H9 (cell line): ENCODE measurements at regions not wholly inside any gene's neighbourhood (a gene's known extent, or its start where the extent isn't known, plus 50 kb on each side); places are given as distances from the start of the nearest gene placed in this dataset.
A peak's percentile ranks its signal among the peaks of the same experiment; 100 is the strongest.

Source experiments
- DNase-seq: peaks from one replicate; pipeline ENCODE4 v3.0.0-alpha.2; 2017
- H2AFZ ChIP-seq: one replicate; pipeline ENCODE4 v1.6.1; 2013; ENCODE audit warnings: mild to moderate bottlenecking, low read length, control low read depth, moderate library complexity
- H2AK5ac ChIP-seq: 2 replicates; pipeline ENCODE4 v1.6.1; 2013; ENCODE audit warnings: low read length, control low read depth, mixed read lengths; ENCODE audit not compliant: insufficient read length
- H2BK120ac ChIP-seq: one replicate; pipeline ENCODE4 v1.6.1; 2013; ENCODE audit warnings: low read depth, mild to moderate bottlenecking, low read length, control low read depth, inconsistent platforms; ENCODE audit not compliant: poor library complexity, severe bottlenecking
- H2BK12ac ChIP-seq: 2 replicates; pipeline ENCODE4 v1.6.1; 2013; ENCODE audit warnings: low read length, control low read depth, mixed read lengths, low read depth; ENCODE audit not compliant: insufficient read length
- H2BK15ac ChIP-seq: 2 replicates; pipeline ENCODE4 v1.6.1; 2013; ENCODE audit warnings: low read depth, low read length, control low read depth
- H2BK20ac ChIP-seq: one replicate; pipeline ENCODE4 v1.6.1; 2013; ENCODE audit warnings: low read depth, mild to moderate bottlenecking, low read length, control low read depth, inconsistent platforms; ENCODE audit not compliant: poor library complexity, severe bottlenecking
- H2BK5ac ChIP-seq: 2 replicates; pipeline ENCODE4 v1.6.1; 2013; ENCODE audit warnings: low read length, control low read depth, mixed read lengths; ENCODE audit not compliant: insufficient read length
- H3K14ac ChIP-seq: 2 replicates; pipeline ENCODE4 v1.6.1; 2013; ENCODE audit warnings: low read length, control low read depth; ENCODE audit not compliant: insufficient read depth
- H3K18ac ChIP-seq: 2 replicates; pipeline ENCODE4 v1.6.1; 2013; ENCODE audit warnings: low read depth, mild to moderate bottlenecking, mixed read lengths, low read length, control low read depth; ENCODE audit not compliant: insufficient read length
- H3K23ac ChIP-seq: 2 replicates; pipeline ENCODE4 v1.6.1; 2013; ENCODE audit warnings: low read length, control low read depth, mixed read lengths, low read depth; ENCODE audit not compliant: insufficient read length
- H3K23me2 ChIP-seq: 2 replicates; pipeline ENCODE4 v1.6.1; 2013; ENCODE audit warnings: low read depth, mild to moderate bottlenecking, mixed read lengths, low read length, control low read depth; ENCODE audit not compliant: insufficient read length, poor library complexity, severe bottlenecking
- H3K27ac ChIP-seq: 2 replicates; pipeline ENCODE4 v1.5.1; 2013; ENCODE audit warnings: low read length, control low read depth, mixed read lengths, low read depth; ENCODE audit not compliant: insufficient read length
- H3K27me3 ChIP-seq: 2 replicates; pipeline ENCODE4 v1.6.1; 2013; ENCODE audit warnings: low read length, control low read depth, inconsistent platforms; ENCODE audit not compliant: insufficient read depth
- H3K4ac ChIP-seq: 2 replicates; pipeline ENCODE4 v1.6.1; 2013; ENCODE audit warnings: low read depth, mild to moderate bottlenecking, control low read depth, inconsistent platforms, low read length, moderate library complexity
- H3K4me1 ChIP-seq: 2 replicates; pipeline ENCODE4 v1.6.1; 2013; ENCODE audit warnings: low read length, control low read depth, inconsistent platforms; ENCODE audit not compliant: insufficient read depth
- H3K4me2 ChIP-seq: 2 replicates; pipeline ENCODE4 v1.6.1; 2013; ENCODE audit warnings: low read length, control low read depth, mixed read lengths; ENCODE audit not compliant: insufficient read length, insufficient read depth
- H3K56ac ChIP-seq: 2 replicates; pipeline ENCODE4 v1.6.1; 2013; ENCODE audit warnings: low read depth, mild to moderate bottlenecking, mixed read lengths, low read length, control low read depth; ENCODE audit not compliant: insufficient read length
- H3K79me1 ChIP-seq: 2 replicates; pipeline ENCODE4 v1.6.1; 2013; ENCODE audit warnings: low read depth, mild to moderate bottlenecking, moderate library complexity, low read length, control low read depth, inconsistent platforms; ENCODE audit not compliant: insufficient read depth, poor library complexity, severe bottlenecking
- H3K79me2 ChIP-seq: 2 replicates; pipeline ENCODE4 v1.6.1; 2013; ENCODE audit warnings: low read length, control low read depth, inconsistent platforms; ENCODE audit not compliant: insufficient read depth
- H3K9ac ChIP-seq: 2 replicates; pipeline ENCODE4 v1.6.1; 2013; ENCODE audit warnings: low read length, control low read depth, mixed read lengths; ENCODE audit not compliant: insufficient read length; ENCODE audit errors: extremely low read depth
- H3K9me3 ChIP-seq: one replicate; pipeline ENCODE4 v1.6.1; 2013; ENCODE audit warnings: low read depth, low read length, inconsistent platforms; ENCODE audit not compliant: control insufficient read depth
- H3T11ph ChIP-seq: one replicate; pipeline ENCODE4 v1.6.1; 2013; ENCODE audit warnings: mild to moderate bottlenecking, low read length, control low read depth, inconsistent platforms
- H4K20me1 ChIP-seq: one replicate; pipeline ENCODE4 v1.6.1; 2013; ENCODE audit not compliant: control insufficient read depth, insufficient read length, insufficient read depth
- H4K5ac ChIP-seq: 2 replicates; pipeline ENCODE4 v1.6.1; 2013; ENCODE audit warnings: low read depth, mild to moderate bottlenecking, mixed read lengths, low read length, control low read depth; ENCODE audit not compliant: insufficient read length
- H4K8ac ChIP-seq: replicated peaks from 2 replicates; pipeline ENCODE4 v1.6.1; 2013; ENCODE audit warnings: low read length, control low read depth, mixed read lengths, low read depth; ENCODE audit not compliant: insufficient read length
- H4K91ac ChIP-seq: 2 replicates; pipeline ENCODE4 v1.6.1; 2013; ENCODE audit warnings: low read depth, mild to moderate bottlenecking, moderate library complexity, mixed read lengths, low read length, control low read depth; ENCODE audit not compliant: insufficient read length
- H3K27ac Mint-ChIP-seq, 3 experiments: 2 replicates in 2 of 3; 3 replicates in 1 of 3; pipeline ENCODE4 v1.8.0; 2020 to 2021; ENCODE audit warnings: mixed read lengths in 3 of 3, mild to moderate bottlenecking in 1 of 3, moderate library complexity in 1 of 3
- H3K27me3 Mint-ChIP-seq: 2 replicates; pipeline ENCODE4 v1.8.0; 2021; ENCODE audit warnings: low read depth, mild to moderate bottlenecking, moderate library complexity, mixed read lengths
- H3K36me3 Mint-ChIP-seq, 3 experiments: 2 replicates in 2 of 3; 3 replicates in 1 of 3; pipeline ENCODE4 v1.8.0; 2020 to 2021; ENCODE audit warnings: low read depth in 3 of 3, mixed read lengths in 3 of 3; ENCODE audit not compliant: insufficient read depth in 1 of 3
- H3K4me1 Mint-ChIP-seq, 2 experiments: 2 replicates each; pipeline ENCODE4 v1.8.0; 2020; ENCODE audit warnings: mixed read lengths in 2 of 2
- H3K4me3 Mint-ChIP-seq, 2 experiments: 2 replicates in 1 of 2; 3 replicates in 1 of 2; pipeline ENCODE4 v1.8.0; 2020 to 2021; ENCODE audit warnings: mild to moderate bottlenecking in 2 of 2, mixed read lengths in 2 of 2, moderate library complexity in 1 of 2
- H3K9me3 Mint-ChIP-seq, 2 experiments: 2 replicates in 1 of 2; 3 replicates in 1 of 2; pipeline ENCODE4 v1.8.0; 2020; ENCODE audit warnings: mild to moderate bottlenecking in 2 of 2, mixed read lengths in 2 of 2, moderate library complexity in 1 of 2
- whole genome bisulfite sequencing: extraction: QIAGEN DNeasy Blood & Tissue Kit; methylation state at CpG from one replicate; pipeline ENCODE4 v1.1.7; 2013; ENCODE audit warnings: missing lambda C conversion rate, low lambda C conversion rate, mixed read lengths; ENCODE audit not compliant: insufficient read length; ENCODE audit errors: extremely low coverage; 5-methylcytosine and 5-hydroxymethylcytosine counted together
- TF ChIP-seq, protein P1 (sequence below): fragments of 200-600 bp; sonication (generic); conservative IDR thresholded peaks from 3 replicates; pipeline ENCODE4 v1.8.0; 2021; ENCODE audit warnings: antibody characterized with exemption, mild to moderate bottlenecking

DNA sequence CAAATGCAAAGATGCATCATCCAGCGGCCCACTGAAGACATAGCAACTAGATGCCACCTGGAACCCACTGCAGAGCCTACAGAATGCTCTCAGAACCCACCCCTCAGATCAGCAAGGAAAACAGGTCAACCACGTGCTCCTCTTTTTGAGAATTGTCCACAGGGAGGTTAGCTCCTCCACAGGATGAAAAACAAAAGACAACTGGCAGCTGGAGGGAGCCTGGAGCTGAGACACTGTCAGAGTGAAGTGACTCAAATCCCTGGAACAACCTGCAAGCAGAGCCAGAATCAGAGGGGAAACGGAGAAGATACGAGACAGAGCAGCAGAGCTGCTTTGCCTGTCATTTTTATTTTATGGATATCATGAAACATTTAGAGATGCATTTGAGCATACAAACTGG lies 277.6 kb downstream of the GASK1B start:
- H3K27me3 ChIP-seq = no peaks in the 10 kb centered on the region
- no peak overlapping the region for H3K18ac ChIP-seq
- no peak overlapping the region for H3T11ph ChIP-seq
- H3K79me1 ChIP-seq = no peaks in the 10 kb centered on the region
- H3K79me2 ChIP-seq = no peaks in the 10 kb centered on the region
- no peak overlapping the region for H3K4me2 ChIP-seq
- H3K23me2 ChIP-seq = no peaks in the 10 kb centered on the region
- no peak overlapping the region for H2BK15ac ChIP-seq
- H3K9me3 Mint-ChIP-seq = no peaks in the 10 kb centered on the region
- DNase-seq = peak; percentile 29
- H3K9ac ChIP-seq = no peak overlapping the region
- no peak overlapping the region for H4K8ac ChIP-seq
- H3K4ac ChIP-seq = no peak overlapping the region
- H3K56ac ChIP-seq = no peak overlapping the region
- peak overlapping the region; percentile 73 for H2BK12ac ChIP-seq
- no peak overlapping the region for H4K5ac ChIP-seq
- no peak overlapping the region for H2BK120ac ChIP-seq
- H4K91ac ChIP-seq = no peak overlapping the region
- no peak overlapping the region for H3K27ac ChIP-seq
- no peak overlapping the region for H3K27ac Mint-ChIP-seq
- no peak overlapping the region for H3K23ac ChIP-seq
- no peak overlapping the region for H2AK5ac ChIP-seq
- no peak overlapping the region for H2BK5ac ChIP-seq
- H3K14ac ChIP-seq = no peak overlapping the region
- no peaks in the 10 kb centered on the region for H3K36me3 Mint-ChIP-seq
- TF ChIP-seq, protein P1, sequence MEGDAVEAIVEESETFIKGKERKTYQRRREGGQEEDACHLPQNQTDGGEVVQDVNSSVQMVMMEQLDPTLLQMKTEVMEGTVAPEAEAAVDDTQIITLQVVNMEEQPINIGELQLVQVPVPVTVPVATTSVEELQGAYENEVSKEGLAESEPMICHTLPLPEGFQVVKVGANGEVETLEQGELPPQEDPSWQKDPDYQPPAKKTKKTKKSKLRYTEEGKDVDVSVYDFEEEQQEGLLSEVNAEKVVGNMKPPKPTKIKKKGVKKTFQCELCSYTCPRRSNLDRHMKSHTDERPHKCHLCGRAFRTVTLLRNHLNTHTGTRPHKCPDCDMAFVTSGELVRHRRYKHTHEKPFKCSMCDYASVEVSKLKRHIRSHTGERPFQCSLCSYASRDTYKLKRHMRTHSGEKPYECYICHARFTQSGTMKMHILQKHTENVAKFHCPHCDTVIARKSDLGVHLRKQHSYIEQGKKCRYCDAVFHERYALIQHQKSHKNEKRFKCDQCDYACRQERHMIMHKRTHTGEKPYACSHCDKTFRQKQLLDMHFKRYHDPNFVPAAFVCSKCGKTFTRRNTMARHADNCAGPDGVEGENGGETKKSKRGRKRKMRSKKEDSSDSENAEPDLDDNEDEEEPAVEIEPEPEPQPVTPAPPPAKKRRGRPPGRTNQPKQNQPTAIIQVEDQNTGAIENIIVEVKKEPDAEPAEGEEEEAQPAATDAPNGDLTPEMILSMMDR = no peak
- H3K4me1 Mint-ChIP-seq = peaks cover 28 to 31% of the 10 kb centered on the region in 2 experiments
- H3K9me3 ChIP-seq = no peaks in the 10 kb centered on the region
- H3K4me1 ChIP-seq = peaks cover 6% of the 10 kb centered on the region; the same call in 1 of the 2 replicates
- no peak overlapping the region for H3K4me3 Mint-ChIP-seq
- no peaks in the 10 kb centered on the region for H3K27me3 Mint-ChIP-seq
- H2AFZ ChIP-seq = no peak overlapping the region
- no CpG with 5 or more reads among the region's 4 CpGs for WGBS
- H4K20me1 ChIP-seq = no peaks in the 10 kb centered on the region
- H2BK20ac ChIP-seq = no peak overlapping the region
